NCI-H1436 (cell line): ENCODE measurements at regions not wholly inside any gene's neighbourhood (a gene's known extent, or its start where the extent isn't known, plus 50 kb on each side); places are given as distances from the start of the nearest gene placed in this dataset.
"Not testable (repeated sequence)": the region's sequence is repeated elsewhere in the genome, so short reads cannot be mapped to it uniquely, and the experiment has no call there.

ENCODE experiments used
- DNase-seq: peaks from one replicate; lab custom pipeline; 2025; lab: John Stamatoyannopoulos, UW

GRCh38 chr5:60546207-60546606, 153.8 kb downstream of the DEPDC1B start:
- DNase-seq = no peak

GRCh38 chr5:60545551-60545950, 154.4 kb downstream of the DEPDC1B start:
- DNase-seq = no peak

GRCh38 chr5:60544142-60544541, 155.8 kb downstream of the DEPDC1B start:
- no peak for DNase-seq

GRCh38 chr5:60541980-60542379, 158.0 kb downstream of the DEPDC1B start:
- no peak for DNase-seq

- no peak for DNase-seq
These were observed 158.8 kb downstream of the DEPDC1B start for GRCh38 chr5:60540856-60541805.

- DNase-seq = no peak
These were observed 160.8 kb downstream of the DEPDC1B start for GRCh38 chr5:60538955-60539866.

GRCh38 chr5:60538426-60538825, 161.5 kb downstream of the DEPDC1B start:
- no peak for DNase-seq

- no peak for DNase-seq
These were observed 164.0 kb downstream of the DEPDC1B start for GRCh38 chr5:60535951-60536350.

GRCh38 chr5:60535198-60535597, 164.8 kb downstream of the DEPDC1B start:
- no peak for DNase-seq

- DNase-seq = no peak
These were observed 166.2 kb downstream of the DEPDC1B start for GRCh38 chr5:60533789-60534188.

- not testable (repeated sequence) for DNase-seq
These were observed 167.2 kb downstream of the DEPDC1B start for GRCh38 chr5:60532796-60533195.

GRCh38 chr5:60530144-60530848, 169.7 kb downstream of the DEPDC1B start:
- not testable (repeated sequence) for DNase-seq

GRCh38 chr5:60529001-60529400, 171.0 kb downstream of the DEPDC1B start:
- DNase-seq = no peak

GRCh38 chr5:60527072-60527471, 172.9 kb downstream of the DEPDC1B start:
- DNase-seq = no peak

- no peak for DNase-seq
These were observed 173.6 kb downstream of the DEPDC1B start for GRCh38 chr5:60526336-60526875.

GRCh38 chr5:60522292-60522905, 177.6 kb downstream of the DEPDC1B start:
- no peak for DNase-seq

- no peak for DNase-seq
These were observed 178.3 kb downstream of the DEPDC1B start for GRCh38 chr5:60521376-60522291.

- no peak for DNase-seq
These were observed 179.3 kb downstream of the DEPDC1B start for GRCh38 chr5:60520451-60521227.

GRCh38 chr5:60519372-60519771, 180.6 kb downstream of the DEPDC1B start:
- DNase-seq = no peak
